ENCODE measurements at regions not wholly inside any gene's neighbourhood (a gene's known extent, or its start where the extent isn't known, plus 50 kb on each side); places are given as distances from the start of the nearest gene placed in this dataset.

- no peaks in the 10 kb centered on the region for H3K36me3 Mint-ChIP-seq (ENCODE audit: low read depth)
- H3K4me3 Mint-ChIP-seq, result no peak overlapping the region
- no peaks in the 10 kb centered on the region for H3K27me3 Mint-ChIP-seq (ENCODE audit: low read depth)
- H3K9me3 Mint-ChIP-seq, result no peaks in the 10 kb centered on the region
- no peaks in the 10 kb centered on the region for H3K4me1 Mint-ChIP-seq (ENCODE audit: low read depth)
- H3K27ac Mint-ChIP-seq, result no peak overlapping the region
Observed at GRCh38 chr5:84685121-84685894, 300.6 kb upstream of the EDIL3 start.

- H3K36me3 Mint-ChIP-seq (ENCODE audit: low read depth), result no peaks in the 10 kb centered on the region
- no peaks in the 10 kb centered on the region for H3K9me3 Mint-ChIP-seq
- no peaks in the 10 kb centered on the region for H3K4me1 Mint-ChIP-seq (ENCODE audit: low read depth)
- no peak overlapping the region for H3K27ac Mint-ChIP-seq
- no peaks in the 10 kb centered on the region for H3K27me3 Mint-ChIP-seq (ENCODE audit: low read depth)
- H3K4me3 Mint-ChIP-seq, result no peak overlapping the region
Observed at GRCh38 chr5:84683594-84683993, 298.9 kb upstream of the EDIL3 start.

GRCh38 chr5:84682531-84682930, 297.9 kb upstream of the EDIL3 start:
- Mint-ChIP-seq H3K27me3 (ENCODE audit: low read depth) (no peaks in the 10 kb centered on the region), H3K4me1 (ENCODE audit: low read depth) (no peaks in the 10 kb centered on the region), H3K27ac (no peak overlapping the region), H3K36me3 (ENCODE audit: low read depth) (no peaks in the 10 kb centered on the region), H3K9me3 (no peaks in the 10 kb centered on the region), H3K4me3 (no peak overlapping the region)

GRCh38 chr5:84680908-84681307, 296.2 kb upstream of the EDIL3 start:
- H3K36me3 Mint-ChIP-seq (ENCODE audit: low read depth), result no peaks in the 10 kb centered on the region
- H3K4me3 Mint-ChIP-seq, result no peak overlapping the region
- no peaks in the 10 kb centered on the region for H3K4me1 Mint-ChIP-seq (ENCODE audit: low read depth)
- H3K9me3 Mint-ChIP-seq, result no peaks in the 10 kb centered on the region
- H3K27me3 Mint-ChIP-seq (ENCODE audit: low read depth), result no peaks in the 10 kb centered on the region
- H3K27ac Mint-ChIP-seq, result no peak overlapping the region

GRCh38 chr5:84673785-84674184, 289.1 kb upstream of the EDIL3 start:
- H3K4me3 Mint-ChIP-seq, result no peak overlapping the region
- H3K27me3 Mint-ChIP-seq (ENCODE audit: low read depth), result no peaks in the 10 kb centered on the region
- H3K27ac Mint-ChIP-seq, result no peak overlapping the region
- H3K36me3 Mint-ChIP-seq (ENCODE audit: low read depth), result no peaks in the 10 kb centered on the region
- H3K4me1 Mint-ChIP-seq (ENCODE audit: low read depth), result no peaks in the 10 kb centered on the region
- H3K9me3 Mint-ChIP-seq, result peaks cover 9% of the 10 kb centered on the region

GRCh38 chr5:84667576-84667975, 282.9 kb upstream of the EDIL3 start:
- Mint-ChIP-seq H3K9me3 (peaks cover 9% of the 10 kb centered on the region), H3K4me1 (ENCODE audit: low read depth) (no peaks in the 10 kb centered on the region), H3K36me3 (ENCODE audit: low read depth) (no peaks in the 10 kb centered on the region)

GRCh38 chr5:84650429-84650828, 265.7 kb upstream of the EDIL3 start:
- Mint-ChIP-seq H3K9me3 (no peaks in the 10 kb centered on the region), H3K27ac (no peak overlapping the region), H3K4me1 (ENCODE audit: low read depth) (no peaks in the 10 kb centered on the region), H3K36me3 (ENCODE audit: low read depth) (no peaks in the 10 kb centered on the region), H3K4me3 (no peak overlapping the region), H3K27me3 (ENCODE audit: low read depth) (no peaks in the 10 kb centered on the region)

More at GRCh38 chr5:84667576-84667975, 282.9 kb upstream of the EDIL3 start:
- no peak overlapping the region for H3K27ac Mint-ChIP-seq
- no peaks in the 10 kb centered on the region for H3K27me3 Mint-ChIP-seq (ENCODE audit: low read depth)
- H3K4me3 Mint-ChIP-seq, result no peak overlapping the region

GRCh38 chr5:84647581-84647980, 262.9 kb upstream of the EDIL3 start:
- no peaks in the 10 kb centered on the region for H3K27me3 Mint-ChIP-seq (ENCODE audit: low read depth)
- no peak overlapping the region for H3K4me3 Mint-ChIP-seq
- no peaks in the 10 kb centered on the region for H3K9me3 Mint-ChIP-seq
- H3K36me3 Mint-ChIP-seq (ENCODE audit: low read depth), result no peaks in the 10 kb centered on the region
- H3K27ac Mint-ChIP-seq, result no peak overlapping the region
- H3K4me1 Mint-ChIP-seq (ENCODE audit: low read depth), result no peaks in the 10 kb centered on the region

- no peaks in the 10 kb centered on the region for H3K4me1 Mint-ChIP-seq (ENCODE audit: low read depth)
- H3K9me3 Mint-ChIP-seq, result no peaks in the 10 kb centered on the region
- H3K27ac Mint-ChIP-seq, result no peak overlapping the region
- no peaks in the 10 kb centered on the region for H3K27me3 Mint-ChIP-seq (ENCODE audit: low read depth)
- H3K4me3 Mint-ChIP-seq, result no peak overlapping the region
- no peaks in the 10 kb centered on the region for H3K36me3 Mint-ChIP-seq (ENCODE audit: low read depth)
Observed at GRCh38 chr5:84642795-84643194, 258.1 kb upstream of the EDIL3 start.

- H3K4me1 Mint-ChIP-seq (ENCODE audit: low read depth), result no peaks in the 10 kb centered on the region
- no peaks in the 10 kb centered on the region for H3K36me3 Mint-ChIP-seq (ENCODE audit: low read depth)
- no peak overlapping the region for H3K4me3 Mint-ChIP-seq
- no peaks in the 10 kb centered on the region for H3K27me3 Mint-ChIP-seq (ENCODE audit: low read depth)
- H3K9me3 Mint-ChIP-seq, result no peaks in the 10 kb centered on the region
- H3K27ac Mint-ChIP-seq, result no peak overlapping the region
Observed at GRCh38 chr5:84642324-84642723, 257.6 kb upstream of the EDIL3 start.

- no peak overlapping the region for H3K27ac Mint-ChIP-seq
- no peaks in the 10 kb centered on the region for H3K36me3 Mint-ChIP-seq (ENCODE audit: low read depth)
- H3K4me3 Mint-ChIP-seq, result no peak overlapping the region
- no peaks in the 10 kb centered on the region for H3K9me3 Mint-ChIP-seq
- no peaks in the 10 kb centered on the region for H3K27me3 Mint-ChIP-seq (ENCODE audit: low read depth)
- no peaks in the 10 kb centered on the region for H3K4me1 Mint-ChIP-seq (ENCODE audit: low read depth)
Observed at GRCh38 chr5:84637662-84638375, 253.1 kb upstream of the EDIL3 start.

GRCh38 chr5:84635235-84636055, 250.8 kb upstream of the EDIL3 start:
- Mint-ChIP-seq H3K9me3 (no peaks in the 10 kb centered on the region), H3K4me1 (ENCODE audit: low read depth) (no peaks in the 10 kb centered on the region), H3K36me3 (ENCODE audit: low read depth) (no peaks in the 10 kb centered on the region), H3K4me3 (no peak overlapping the region), H3K27ac (no peak overlapping the region), H3K27me3 (ENCODE audit: low read depth) (no peaks in the 10 kb centered on the region)

- Mint-ChIP-seq H3K9me3 (no peaks in the 10 kb centered on the region), H3K36me3 (ENCODE audit: low read depth) (no peaks in the 10 kb centered on the region), H3K27ac (no peak overlapping the region), H3K4me3 (no peak overlapping the region), H3K4me1 (ENCODE audit: low read depth) (no peaks in the 10 kb centered on the region), H3K27me3 (ENCODE audit: low read depth) (no peaks in the 10 kb centered on the region)
Observed at GRCh38 chr5:84634256-84634655, 249.6 kb upstream of the EDIL3 start.

GRCh38 chr5:84632418-84632817, 247.7 kb upstream of the EDIL3 start:
- no peaks in the 10 kb centered on the region for H3K4me1 Mint-ChIP-seq (ENCODE audit: low read depth)
- H3K27ac Mint-ChIP-seq, result no peak overlapping the region
- H3K4me3 Mint-ChIP-seq, result no peak overlapping the region
- no peaks in the 10 kb centered on the region for H3K27me3 Mint-ChIP-seq (ENCODE audit: low read depth)
- H3K9me3 Mint-ChIP-seq, result no peaks in the 10 kb centered on the region
- no peaks in the 10 kb centered on the region for H3K36me3 Mint-ChIP-seq (ENCODE audit: low read depth)

GRCh38 chr5:84628918-84629317, 244.2 kb upstream of the EDIL3 start:
- Mint-ChIP-seq H3K9me3 (no peaks in the 10 kb centered on the region), H3K4me1 (ENCODE audit: low read depth) (no peaks in the 10 kb centered on the region), H3K36me3 (ENCODE audit: low read depth) (no peaks in the 10 kb centered on the region), H3K27ac (no peak overlapping the region), H3K27me3 (ENCODE audit: low read depth) (no peaks in the 10 kb centered on the region), H3K4me3 (no peak overlapping the region)

Measured in T-helper 1 cell treated with Interleukin-12 subunit alpha and Interleukin-12 subunit beta and Interleukin-4 antibody, amounts not matched to agents 30 μg/mL and 1 μg/mL, for 36 hours (primary cell).